B cell (primary cell): ENCODE measurements at regions not wholly inside any gene's neighbourhood (a gene's known extent, or its start where the extent isn't known, plus 50 kb on each side); places are given as distances from the start of the nearest gene placed in this dataset.

ENCODE experiments used
- CTCF ChIP-seq: fragments of 200-600 bp; IDR thresholded peaks from one replicate; pipeline ENCODE4 v1.8.0; 2022; ENCODE audit warnings: antibody characterized with exemption, mild to moderate bottlenecking
- EZH2 ChIP-seq: IDR thresholded peaks from 2 replicates; pipeline ENCODE4 v1.6.1; 2012; ENCODE audit warnings: borderline replicate concordance, low read depth, mild to moderate bottlenecking, moderate library complexity, low read length; ENCODE audit not compliant: insufficient read depth, poor library complexity, severe bottlenecking

- TF ChIP-seq CTCF (no peak), EZH2 (no peak)
These were observed 338.0 kb upstream of the SASH1 start for GRCh38 chr6:148004651-148005050.
